Lower leg skin (tissue), 4 donors: ENCODE measurements at regions not wholly inside any gene's neighbourhood (a gene's known extent, or its start where the extent isn't known, plus 50 kb on each side); places are given as distances from the start of the nearest gene placed in this dataset.

Experiments
- DNase-seq, 2 donors: peaks; one replicate each; pipeline ENCODE4 v3.0.0-alpha.2; 2019; ENCODE audit warnings: low spot score in 2 of 2
- H3K4me3 ChIP-seq: fragments of 200-600 bp; sonication (generic); 2 replicates; pipeline ENCODE4 v1.5.1; 2017; ENCODE audit warnings: mild to moderate bottlenecking, low read depth; ENCODE audit not compliant: poor library complexity, severe bottlenecking
- POLR2A ChIP-seq, 2 donors: fragments of 450-650 bp; IDR thresholded peaks; one replicate each; pipeline ENCODE4 v1.6.1; 2016 to 2017; ENCODE audit warnings: antibody characterized with exemption in 2 of 2, mild to moderate bottlenecking in 1 of 2, moderate library complexity in 1 of 2
- WGBS, 2 donors: methylation state at CpG; one replicate each; pipeline ENCODE4 v1.1.5; 2018; 5-methylcytosine and 5-hydroxymethylcytosine counted together
- intact Hi-C: fragments of 100-400 bp; cut with DNase I; formaldehyde crosslinking; loops from one replicate; pipeline ENCODE4 v1.15.0; 2023; ENCODE audit warnings: low total_unique reads
- TF ChIP-seq, protein P1 (sequence below), 3 donors: fragments of 450-650 bp; IDR thresholded peaks; one replicate each; pipeline ENCODE4 v1.5.1; 2016; ENCODE audit warnings: antibody characterized with exemption in 3 of 3, mild to moderate bottlenecking in 3 of 3, moderate library complexity in 2 of 3

GRCh38 chr17:13704333-13704732 lies 102.6 kb upstream of the HS3ST3A1 start:
- TF ChIP-seq POLR2A (IDR thresholded peaks at IDR 0.05), result no peak
- TF ChIP-seq, protein P1, sequence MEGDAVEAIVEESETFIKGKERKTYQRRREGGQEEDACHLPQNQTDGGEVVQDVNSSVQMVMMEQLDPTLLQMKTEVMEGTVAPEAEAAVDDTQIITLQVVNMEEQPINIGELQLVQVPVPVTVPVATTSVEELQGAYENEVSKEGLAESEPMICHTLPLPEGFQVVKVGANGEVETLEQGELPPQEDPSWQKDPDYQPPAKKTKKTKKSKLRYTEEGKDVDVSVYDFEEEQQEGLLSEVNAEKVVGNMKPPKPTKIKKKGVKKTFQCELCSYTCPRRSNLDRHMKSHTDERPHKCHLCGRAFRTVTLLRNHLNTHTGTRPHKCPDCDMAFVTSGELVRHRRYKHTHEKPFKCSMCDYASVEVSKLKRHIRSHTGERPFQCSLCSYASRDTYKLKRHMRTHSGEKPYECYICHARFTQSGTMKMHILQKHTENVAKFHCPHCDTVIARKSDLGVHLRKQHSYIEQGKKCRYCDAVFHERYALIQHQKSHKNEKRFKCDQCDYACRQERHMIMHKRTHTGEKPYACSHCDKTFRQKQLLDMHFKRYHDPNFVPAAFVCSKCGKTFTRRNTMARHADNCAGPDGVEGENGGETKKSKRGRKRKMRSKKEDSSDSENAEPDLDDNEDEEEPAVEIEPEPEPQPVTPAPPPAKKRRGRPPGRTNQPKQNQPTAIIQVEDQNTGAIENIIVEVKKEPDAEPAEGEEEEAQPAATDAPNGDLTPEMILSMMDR (IDR thresholded peaks at IDR 0.05), result no peak
- DNase-seq, result no peak
- intact Hi-C loops, result no loop called here
- no peak overlapping the region for H3K4me3 ChIP-seq
- WGBS, 2 donors, result 67% methylated on average over 1 of the region's 1 CpG

DNA sequence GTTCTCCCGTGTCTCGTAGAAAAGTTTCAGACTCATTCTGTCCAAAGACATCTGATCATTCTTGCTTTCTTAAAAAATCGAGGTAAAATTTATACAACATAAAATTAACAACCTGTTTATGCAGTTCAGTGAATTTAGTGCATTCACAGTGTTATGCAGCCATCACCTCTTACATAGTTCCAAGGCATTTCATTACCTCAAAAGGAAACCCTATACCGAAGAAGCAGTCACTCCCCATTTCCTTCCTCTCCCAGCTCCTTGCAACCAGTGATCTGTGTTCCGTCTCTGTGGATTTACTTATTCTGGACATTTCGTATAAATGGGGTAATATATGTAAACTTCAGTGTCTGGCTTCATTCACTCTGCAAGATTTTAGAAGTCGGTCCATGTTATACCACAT lies 103.5 kb upstream of the HS3ST3A1 start:
- 79% methylated on average over 7 of the region's 7 CpGs for WGBS, 2 donors
- TF ChIP-seq, protein P1 (IDR thresholded peaks at IDR 0.05), result no peak
- TF ChIP-seq POLR2A (IDR thresholded peaks at IDR 0.05), result no peak
- intact Hi-C loops, result loop anchor here (5.0 kb wide), 1 partner anchor 1003 kb away; no protein-coding TSS in a partner anchor
- DNase-seq, result no peak
- no peak overlapping the region for H3K4me3 ChIP-seq

- TF ChIP-seq, protein P1 (IDR thresholded peaks at IDR 0.05), result no peak
- TF ChIP-seq POLR2A (IDR thresholded peaks at IDR 0.05), result no peak
- intact Hi-C loops, result no loop called here
- no peak for DNase-seq
- WGBS, 2 donors, result 84 to 90% methylated on average over 5 of the region's 5 CpGs
- no peak overlapping the region for H3K4me3 ChIP-seq
These were observed 120.0 kb upstream of the HS3ST3A1 start for GRCh38 chr17:13721705-13722104.

- TF ChIP-seq, protein P1 (IDR thresholded peaks at IDR 0.05), result no peak
- no peak for TF ChIP-seq POLR2A (IDR thresholded peaks at IDR 0.05)
- 8 to 21% methylated on average over 2 of the region's 2 CpGs for WGBS, 2 donors
- H3K4me3 ChIP-seq, result no peak overlapping the region
- intact Hi-C loops, result no loop called here
- no peak for DNase-seq
These were observed 123.7 kb upstream of the HS3ST3A1 start for GRCh38 chr17:13725288-13725990.

GRCh38 chr17:13727441-13728171 lies 125.9 kb upstream of the HS3ST3A1 start:
- no peak for DNase-seq
- no peak for TF ChIP-seq POLR2A (IDR thresholded peaks at IDR 0.05)
- TF ChIP-seq, protein P1 (IDR thresholded peaks at IDR 0.05), result no peak
- H3K4me3 ChIP-seq, result no peak overlapping the region
- intact Hi-C loops, result no loop called here
- WGBS, 2 donors, result 76 to 77% methylated on average over 6 of the region's 6 CpGs
